ENCODE measurements at regions not wholly inside any gene's neighbourhood (a gene's known extent, or its start where the extent isn't known, plus 50 kb on each side); places are given as distances from the start of the nearest gene placed in this dataset.

DNA sequence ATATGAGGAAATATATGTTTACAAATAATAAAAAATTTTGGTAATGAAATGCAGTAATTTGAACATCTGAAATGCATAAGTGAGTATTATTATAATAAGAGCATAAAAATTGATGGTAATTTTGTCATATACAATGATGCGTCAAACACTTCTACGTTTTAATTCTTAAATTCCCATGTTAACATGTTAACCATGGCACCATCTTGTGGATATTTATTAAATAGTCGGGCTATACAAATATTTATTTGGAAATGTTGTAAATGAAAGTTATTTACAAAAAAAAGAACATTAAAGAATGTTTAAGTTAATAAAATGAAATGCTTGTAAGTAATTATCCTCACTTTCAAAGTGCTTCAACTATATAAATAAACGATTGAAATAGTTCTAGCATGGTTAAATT lies 57.2 kb upstream of the C1orf185 start:
- peak; percentile 31 to 47 (median 33) for TF ChIP-seq CTCF (IDR thresholded peaks at IDR 0.05)
- TF ChIP-seq POLR2A (IDR thresholded peaks at IDR 0.05; ENCODE audit: low read depth): no peak
